Naive thymus-derived CD4-positive, alpha-beta T cell (primary cell): ENCODE measurements at regions not wholly inside any gene's neighbourhood (a gene's known extent, or its start where the extent isn't known, plus 50 kb on each side); places are given as distances from the start of the nearest gene placed in this dataset.

Experiments
- ATAC-seq: fragments of 150-1000 bp; cut with Tn5 transposase; 2 replicates; pipeline ENCODE4 v1.10.0; 2021; ENCODE audit warnings: mild to moderate bottlenecking, moderate library complexity
- CTCF ChIA-PET: fragments of 350-600 bp; sonication (Branson Sonifier 250); formaldehyde crosslinking; loops from one replicate; lab custom pipeline; 2021; ENCODE audit warnings: antibody characterized with exemption; lab: Charles Lee
- POLR2A ChIA-PET: fragments of 350-600 bp; sonication (Branson Sonifier 250); formaldehyde crosslinking; loops from one replicate; lab custom pipeline; 2021; ENCODE audit warnings: antibody characterized with exemption, inconsistent platforms; lab: Charles Lee
- DNase-seq, 9 donors: peaks; one replicate each; pipeline versions ENCODE4 v3.0.0 to v3.0.0-alpha.2; 2020 to 2022; ENCODE audit warnings: mixed read lengths in 1 of 9
- H3K27ac ChIP-seq: one replicate; pipeline ENCODE4 v1.7.0; 2013; ENCODE audit warnings: mild to moderate bottlenecking, low read depth, low read length, moderate library complexity
- H3K27me3 ChIP-seq, 2 donors: one replicate each; pipeline ENCODE4 v1.7.0; 2013; ENCODE audit warnings: low read length in 2 of 2, mild to moderate bottlenecking in 2 of 2, moderate library complexity in 2 of 2; ENCODE audit not compliant: control insufficient read depth in 2 of 2, insufficient read depth in 2 of 2
- H3K36me3 ChIP-seq, 3 experiments: 1 replicate in 2 of 3; 2 replicates in 1 of 3; pipeline ENCODE4 v1.7.0; 2013; ENCODE audit warnings: low read length in 3 of 3, mild to moderate bottlenecking in 3 of 3, moderate library complexity in 1 of 3; ENCODE audit not compliant: insufficient read depth in 3 of 3, control insufficient read depth in 2 of 3
- H3K4me1 ChIP-seq, 2 donors: one replicate each; pipeline ENCODE4 v1.7.0; 2013; ENCODE audit warnings: low read length in 2 of 2, mild to moderate bottlenecking in 2 of 2, moderate library complexity in 1 of 2; ENCODE audit not compliant: control insufficient read depth in 2 of 2, insufficient read depth in 2 of 2
- H3K4me3 ChIP-seq: 2 replicates; pipeline ENCODE4 v1.7.0; 2013; ENCODE audit warnings: mild to moderate bottlenecking, low read length
- H3K9me3 ChIP-seq, 3 experiments: 1 replicate in 2 of 3; 2 replicates in 1 of 3; pipeline ENCODE4 v1.7.0; 2013; ENCODE audit warnings: low read length in 3 of 3; ENCODE audit not compliant: control insufficient read depth in 2 of 3
- H3K27ac Mint-ChIP-seq, 9 donors: one replicate each; pipeline ENCODE4 v1.8.0; 2020 to 2022; ENCODE audit warnings: mixed read lengths in 9 of 9, mild to moderate bottlenecking in 8 of 9, moderate library complexity in 5 of 9, inconsistent platforms in 2 of 9
- H3K27me3 Mint-ChIP-seq, 5 donors: one replicate each; pipeline ENCODE4 v1.8.0; 2021 to 2022; ENCODE audit warnings: mixed read lengths in 5 of 5, mild to moderate bottlenecking in 1 of 5
- H3K36me3 Mint-ChIP-seq, 5 donors: one replicate each; pipeline ENCODE4 v1.8.0; 2020 to 2022; ENCODE audit warnings: mixed read lengths in 5 of 5, mild to moderate bottlenecking in 3 of 5, inconsistent platforms in 1 of 5
- H3K4me1 Mint-ChIP-seq, 7 donors: one replicate each; pipeline ENCODE4 v1.8.0; 2020 to 2022; ENCODE audit warnings: mixed read lengths in 7 of 7, mild to moderate bottlenecking in 3 of 7, inconsistent platforms in 1 of 7
- H3K4me3 Mint-ChIP-seq, 10 donors: one replicate each; pipeline ENCODE4 v1.8.0; 2020 to 2022; ENCODE audit warnings: mild to moderate bottlenecking in 10 of 10, mixed read lengths in 10 of 10, moderate library complexity in 6 of 10, inconsistent platforms in 2 of 10
- H3K9me3 Mint-ChIP-seq, 11 donors: one replicate each; pipeline ENCODE4 v1.8.0; 2020 to 2022; ENCODE audit warnings: mixed read lengths in 11 of 11, mild to moderate bottlenecking in 4 of 11, inconsistent platforms in 1 of 11, moderate library complexity in 1 of 11
- intact Hi-C, 2 donors: fragments of 100-400 bp; cut with micrococcal nuclease; formaldehyde crosslinking; loops; one replicate each; pipeline ENCODE4 v1.15.1; 2023

DNA sequence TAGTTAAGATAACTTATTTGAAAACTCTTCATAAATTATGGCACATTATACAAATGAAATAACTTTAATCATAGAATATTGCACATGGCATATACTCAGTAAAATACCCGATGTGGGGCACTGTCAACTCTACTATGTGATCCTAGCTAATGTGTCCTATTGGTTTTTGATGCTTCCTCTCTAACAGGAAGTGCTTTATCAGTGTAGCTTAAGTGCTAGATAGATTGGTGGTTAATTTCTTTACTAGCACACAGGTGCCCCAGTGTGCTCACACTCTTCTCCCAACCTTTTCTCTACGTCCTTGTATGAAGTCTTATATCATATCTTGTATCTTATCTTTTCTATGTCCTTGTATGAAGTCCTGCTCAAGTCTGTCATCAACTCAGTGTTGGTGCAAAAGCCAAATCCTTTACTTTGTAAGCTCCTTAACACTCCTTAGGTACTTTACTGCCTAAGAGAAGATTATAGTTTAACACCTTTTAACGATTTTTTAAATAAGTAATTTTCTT is 358.9 kb downstream of the CENPW start:
- no peaks in the 10 kb centered on the region for H3K27me3 Mint-ChIP-seq
- ChIA-PET CTCF (no interaction called here), POLR2A (no interaction called here)
- peaks cover 0 to 9% (median 0%) of the 10 kb centered on the region in 11 donors for H3K9me3 Mint-ChIP-seq
- Histone ChIP-seq H3K36me3 (no peaks in the 10 kb centered on the region), H3K4me3 (no peak overlapping the region), H3K4me1 (no peaks in the 10 kb centered on the region), H3K27me3 (no peaks in the 10 kb centered on the region), H3K9me3 (no peaks in the 10 kb centered on the region), H3K27ac (no peak overlapping the region)
- H3K27ac Mint-ChIP-seq = no peak overlapping the region
- no peak overlapping the region for H3K4me3 Mint-ChIP-seq
- H3K36me3 Mint-ChIP-seq = no peaks in the 10 kb centered on the region
- DNase-seq (no peak), ATAC-seq (no peak)
- no peaks in the 10 kb centered on the region for H3K4me1 Mint-ChIP-seq
- intact Hi-C loops = no loop called here

DNA sequence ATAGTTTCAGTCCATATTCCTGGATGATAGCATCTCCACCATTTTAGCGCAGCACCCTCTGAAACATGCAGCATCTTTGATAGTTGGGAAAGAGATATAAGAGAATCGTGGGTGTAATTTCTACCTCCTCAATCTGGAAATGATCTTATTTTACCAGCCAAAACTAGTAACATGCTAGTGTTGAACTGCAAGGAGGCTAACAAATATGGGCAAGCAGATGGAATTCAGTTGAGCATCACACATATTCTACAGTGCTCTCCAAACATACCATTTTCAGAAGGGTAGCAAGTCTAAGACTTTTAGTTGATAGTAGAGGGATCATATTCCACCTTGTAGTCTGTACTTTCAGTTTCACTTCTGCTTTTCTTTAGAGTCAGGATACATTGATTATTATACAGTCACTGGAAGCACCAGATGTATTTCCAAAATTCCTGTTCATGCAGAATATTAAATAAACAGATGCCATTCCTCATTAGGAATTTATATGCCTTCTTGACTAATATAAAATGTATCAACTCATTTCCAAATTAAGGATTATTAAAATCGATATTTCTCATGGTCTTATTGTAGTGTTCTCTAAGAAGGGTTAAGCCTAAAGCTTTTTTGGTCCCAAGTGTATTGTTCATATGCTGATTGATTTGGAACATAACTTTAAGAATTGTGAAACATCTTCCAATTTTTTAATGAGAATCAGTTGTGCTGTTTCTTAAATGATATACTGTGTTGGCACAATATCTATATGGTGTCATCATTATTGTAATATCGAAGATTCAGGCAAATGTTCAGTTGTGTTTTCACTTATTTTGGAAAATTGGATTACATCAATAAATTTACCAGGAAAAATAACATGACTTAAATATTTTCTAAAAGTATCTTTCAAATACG is 362.0 kb downstream of the CENPW start:
- no peaks in the 10 kb centered on the region for H3K27me3 ChIP-seq
- H3K4me3 ChIP-seq = no peak overlapping the region
- no peak overlapping the region for H3K27ac ChIP-seq
- intact Hi-C loops = no loop called here
- peaks cover 0 to 3% (median 0%) of the 10 kb centered on the region in 11 donors for H3K9me3 Mint-ChIP-seq
- H3K36me3 Mint-ChIP-seq = no peaks in the 10 kb centered on the region
- H3K4me1 Mint-ChIP-seq = no peaks in the 10 kb centered on the region
- H3K4me1 ChIP-seq = no peaks in the 10 kb centered on the region
- DNase-seq = no peak
- ATAC-seq = no peak
- ChIA-PET POLR2A (no interaction called here), CTCF (no interaction called here)
- no peak overlapping the region for H3K27ac Mint-ChIP-seq
- no peaks in the 10 kb centered on the region for H3K36me3 ChIP-seq
- no peaks in the 10 kb centered on the region for H3K9me3 ChIP-seq
- peak overlapping the region in 1 of 10 donors; percentile 33 for H3K4me3 Mint-ChIP-seq
- peaks cover 0 to 3% (median 0%) of the 10 kb centered on the region in 5 donors for H3K27me3 Mint-ChIP-seq

DNA sequence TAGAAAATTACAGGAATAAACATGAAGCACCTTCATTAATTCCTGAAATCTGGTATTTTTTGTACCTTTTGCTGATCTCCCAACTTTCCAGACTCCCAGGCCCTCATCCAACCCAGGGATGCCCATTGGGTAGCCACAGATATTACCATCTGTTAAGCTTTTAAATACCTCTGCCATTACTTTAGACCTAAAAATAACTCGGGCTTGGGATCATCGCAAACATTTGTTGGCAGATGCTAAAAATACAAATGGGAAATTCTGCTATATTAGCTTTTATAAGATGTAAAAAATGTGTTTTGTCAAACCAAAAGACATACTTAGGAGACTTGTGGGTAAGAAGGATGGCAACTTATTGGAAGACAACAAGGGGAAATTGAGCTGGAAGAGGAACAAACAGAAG is 376.1 kb downstream of the CENPW start:
- Histone ChIP-seq H3K9me3 (no peaks in the 10 kb centered on the region), H3K4me3 (no peak overlapping the region), H3K27me3 (no peaks in the 10 kb centered on the region), H3K4me1 (no peaks in the 10 kb centered on the region), H3K36me3 (no peaks in the 10 kb centered on the region), H3K27ac (no peak overlapping the region)
- ChIA-PET CTCF (no interaction called here), POLR2A (no interaction called here)
- Mint-ChIP-seq H3K27ac (no peak overlapping the region), H3K27me3 (no peaks in the 10 kb centered on the region), H3K4me1 (no peaks in the 10 kb centered on the region), H3K9me3 (no peaks in the 10 kb centered on the region), H3K4me3 (no peak overlapping the region), H3K36me3 (no peaks in the 10 kb centered on the region)
- no peak for DNase-seq
- ATAC-seq = no peak
- intact Hi-C loops = no loop called here

DNA sequence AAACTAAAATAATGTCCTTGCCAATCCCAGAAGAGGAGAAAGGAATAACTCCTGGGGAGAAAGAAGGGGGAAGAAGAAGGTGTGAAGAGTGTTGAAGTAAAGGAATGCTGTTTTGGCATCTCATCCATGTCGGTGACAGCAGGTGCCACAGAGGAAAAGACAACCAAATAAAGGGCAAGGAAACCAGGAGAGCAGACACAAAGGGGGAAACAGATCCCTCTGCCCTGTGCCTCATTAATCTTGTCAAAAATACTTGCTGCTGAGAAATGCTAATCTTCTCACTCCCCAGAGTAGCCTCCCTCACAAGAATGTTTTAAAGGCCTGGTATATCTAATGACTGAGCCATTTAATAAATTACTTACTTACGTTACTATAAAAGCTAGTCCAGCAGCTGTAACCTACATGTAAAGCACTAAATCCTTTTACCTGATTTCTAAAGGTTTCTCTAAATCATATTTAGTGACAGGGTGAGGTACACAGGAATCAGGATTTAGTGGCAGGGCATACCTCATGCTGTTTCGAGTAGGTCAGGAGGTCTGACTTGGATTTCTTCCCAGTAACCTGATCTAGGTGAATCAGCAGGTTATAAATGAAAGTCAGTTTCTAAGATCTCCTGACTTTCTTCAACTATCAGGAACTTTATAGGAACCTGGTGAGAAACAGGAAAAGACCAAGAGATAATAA is 377.1 kb downstream of the CENPW start:
- no peaks in the 10 kb centered on the region for H3K4me1 ChIP-seq
- ChIA-PET POLR2A (no interaction called here), CTCF (no interaction called here)
- H3K27me3 ChIP-seq = no peaks in the 10 kb centered on the region
- H3K4me3 ChIP-seq = no peak overlapping the region
- H3K27ac ChIP-seq = no peak overlapping the region
- Mint-ChIP-seq H3K36me3 (no peaks in the 10 kb centered on the region), H3K27me3 (no peaks in the 10 kb centered on the region), H3K9me3 (no peaks in the 10 kb centered on the region), H3K4me1 (no peaks in the 10 kb centered on the region), H3K4me3 (no peak overlapping the region), H3K27ac (no peak overlapping the region)
- no peaks in the 10 kb centered on the region for H3K9me3 ChIP-seq
- H3K36me3 ChIP-seq = no peaks in the 10 kb centered on the region
- intact Hi-C loops = no loop called here
- DNase-seq = no peak
- ATAC-seq = no peak

DNA sequence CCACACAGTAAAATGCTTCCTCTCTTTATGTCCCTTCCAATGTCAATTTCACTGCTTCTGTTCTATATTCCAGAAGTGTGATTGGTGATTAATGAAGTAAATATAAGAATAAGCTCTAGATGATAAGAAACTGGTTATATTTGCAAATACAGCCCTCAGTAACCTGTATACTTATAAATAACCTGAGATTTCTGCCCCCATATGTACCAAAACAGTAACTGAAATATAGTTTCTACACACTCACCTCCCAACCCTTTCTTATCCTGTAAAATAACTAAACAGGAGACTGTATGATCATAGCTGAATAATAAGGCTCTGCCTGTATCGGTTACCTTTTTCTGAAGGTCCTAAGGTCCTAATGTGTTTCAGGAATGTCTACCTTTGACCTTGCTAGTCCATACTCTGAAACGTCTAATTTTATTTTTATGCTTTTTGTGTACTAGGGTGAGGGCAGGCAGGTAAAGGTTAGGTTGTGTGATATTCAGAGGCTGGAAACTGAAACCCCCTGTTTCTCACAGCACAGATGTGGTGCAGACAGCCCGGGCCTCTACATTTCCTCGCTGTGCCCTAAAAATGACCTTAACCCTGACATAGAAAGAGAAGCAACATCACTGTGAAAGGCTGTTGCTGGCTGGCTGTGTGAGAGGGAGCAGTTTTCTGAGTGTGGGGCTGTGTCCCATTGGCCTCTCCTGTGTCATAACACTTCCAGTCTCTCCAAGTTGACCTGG is 378.8 kb downstream of the CENPW start:
- ATAC-seq = no peak
- H3K4me1 ChIP-seq = no peaks in the 10 kb centered on the region
- Mint-ChIP-seq H3K27ac (no peak overlapping the region), H3K27me3 (no peaks in the 10 kb centered on the region), H3K4me1 (no peaks in the 10 kb centered on the region), H3K4me3 (no peak overlapping the region), H3K36me3 (no peaks in the 10 kb centered on the region), H3K9me3 (no peaks in the 10 kb centered on the region)
- intact Hi-C loops = no loop called here
- DNase-seq = no peak
- H3K4me3 ChIP-seq = no peak overlapping the region
- no peaks in the 10 kb centered on the region for H3K9me3 ChIP-seq
- CTCF ChIA-PET = no interaction called here
- H3K27ac ChIP-seq = no peak overlapping the region
- no peaks in the 10 kb centered on the region for H3K27me3 ChIP-seq
- H3K36me3 ChIP-seq = no peaks in the 10 kb centered on the region
- POLR2A ChIA-PET = no interaction called here

DNA sequence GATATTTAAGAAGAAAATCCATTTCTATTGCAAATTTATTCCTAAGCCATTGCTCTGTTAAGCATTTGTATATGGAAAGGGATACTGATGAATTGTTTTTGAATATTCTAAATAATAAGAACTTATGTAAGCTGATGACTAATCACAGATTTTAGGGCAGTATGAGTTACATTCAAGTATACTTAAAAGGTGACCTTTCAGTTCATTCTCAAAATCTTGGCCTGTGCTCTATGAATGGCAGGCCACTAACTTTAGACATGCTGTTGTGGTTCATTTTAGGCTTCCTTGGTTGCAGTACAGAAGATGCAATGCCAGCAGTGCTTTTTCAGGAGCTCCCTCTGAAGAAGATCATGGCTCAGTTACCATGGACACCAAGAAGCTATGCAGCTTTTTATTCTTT is 380.4 kb downstream of the CENPW start:
- no peaks in the 10 kb centered on the region for H3K4me1 Mint-ChIP-seq
- no peak for ATAC-seq
- H3K27me3 Mint-ChIP-seq = no peaks in the 10 kb centered on the region

More for the DNA sequence above, 380.4 kb downstream of the CENPW start:
- CTCF ChIA-PET = no interaction called here
- intact Hi-C loops = no loop called here
- H3K27ac ChIP-seq = no peak overlapping the region
- Mint-ChIP-seq H3K27ac (no peak overlapping the region), H3K4me3 (no peak overlapping the region), H3K36me3 (no peaks in the 10 kb centered on the region), H3K9me3 (peaks cover 0 to 4% (median 0%) of the 10 kb centered on the region in 11 donors)
- POLR2A ChIA-PET = no interaction called here
- no peaks in the 10 kb centered on the region for H3K36me3 ChIP-seq
- no peak for DNase-seq
- no peaks in the 10 kb centered on the region for H3K9me3 ChIP-seq
- no peaks in the 10 kb centered on the region for H3K27me3 ChIP-seq
- no peak overlapping the region for H3K4me3 ChIP-seq
- no peaks in the 10 kb centered on the region for H3K4me1 ChIP-seq
